ENCODE measurements at regions not wholly inside any gene's neighbourhood (a gene's known extent, or its start where the extent isn't known, plus 50 kb on each side); places are given as distances from the start of the nearest gene placed in this dataset.
"Not testable (repeated sequence)": the region's sequence is repeated elsewhere in the genome, so short reads cannot be mapped to it uniquely, and the experiment has no call there.

- intact Hi-C loops (cut with micrococcal nuclease) = no loop called here
- Mint-ChIP-seq H3K36me3 (ENCODE audit: low read depth) (no peaks in the 10 kb centered on the region), H3K4me3 (no peak overlapping the region), H3K4me1 (ENCODE audit: low read depth) (no peaks in the 10 kb centered on the region), H3K9me3 (peaks cover 25% of the 10 kb centered on the region), H3K27ac (no peak overlapping the region), H3K27me3 (no peaks in the 10 kb centered on the region)
Measured at GRCh38 chr7:46290374-46291049, 369.4 kb upstream of the IGFBP3 start.

GRCh38 chr7:46288861-46289260, 367.8 kb upstream of the IGFBP3 start:
- H3K4me1 Mint-ChIP-seq (ENCODE audit: low read depth) = no peaks in the 10 kb centered on the region
- H3K4me3 Mint-ChIP-seq = no peak overlapping the region
- no peaks in the 10 kb centered on the region for H3K36me3 Mint-ChIP-seq (ENCODE audit: low read depth)
- no peaks in the 10 kb centered on the region for H3K27me3 Mint-ChIP-seq
- intact Hi-C loops (cut with micrococcal nuclease) = no loop called here
- peaks cover 11% of the 10 kb centered on the region for H3K9me3 Mint-ChIP-seq
- H3K27ac Mint-ChIP-seq = no peak overlapping the region

- Mint-ChIP-seq H3K4me3 (no peak overlapping the region), H3K27ac (no peak overlapping the region)
Measured at GRCh38 chr7:46288010-46288409, 366.9 kb upstream of the IGFBP3 start.

GRCh38 chr7:46286957-46287356, 365.9 kb upstream of the IGFBP3 start:
- no peaks in the 10 kb centered on the region for H3K36me3 Mint-ChIP-seq (ENCODE audit: low read depth)

More at GRCh38 chr7:46288010-46288409, 366.9 kb upstream of the IGFBP3 start:
- intact Hi-C loops (cut with micrococcal nuclease) = no loop called here
- Mint-ChIP-seq H3K27me3 (no peaks in the 10 kb centered on the region), H3K4me1 (ENCODE audit: low read depth) (no peaks in the 10 kb centered on the region), H3K9me3 (peaks cover 11% of the 10 kb centered on the region), H3K36me3 (ENCODE audit: low read depth) (no peaks in the 10 kb centered on the region)

GRCh38 chr7:46286356-46286755, 365.3 kb upstream of the IGFBP3 start:
- Mint-ChIP-seq H3K36me3 (ENCODE audit: low read depth) (no peaks in the 10 kb centered on the region), H3K27me3 (no peaks in the 10 kb centered on the region), H3K27ac (no peak overlapping the region), H3K9me3 (peaks cover 11% of the 10 kb centered on the region), H3K4me3 (no peak overlapping the region), H3K4me1 (ENCODE audit: low read depth) (no peaks in the 10 kb centered on the region)
- intact Hi-C loops (cut with micrococcal nuclease) = no loop called here

More at GRCh38 chr7:46286957-46287356, 365.9 kb upstream of the IGFBP3 start:
- Mint-ChIP-seq H3K4me1 (ENCODE audit: low read depth) (no peaks in the 10 kb centered on the region), H3K9me3 (peaks cover 11% of the 10 kb centered on the region), H3K27me3 (no peaks in the 10 kb centered on the region), H3K4me3 (no peak overlapping the region), H3K27ac (no peak overlapping the region)
- intact Hi-C loops (cut with micrococcal nuclease) = no loop called here

- Mint-ChIP-seq H3K27me3 (no peaks in the 10 kb centered on the region), H3K27ac (no peak overlapping the region), H3K9me3 (peaks cover 11% of the 10 kb centered on the region), H3K4me1 (ENCODE audit: low read depth) (no peaks in the 10 kb centered on the region), H3K4me3 (no peak overlapping the region), H3K36me3 (ENCODE audit: low read depth) (no peaks in the 10 kb centered on the region)
- intact Hi-C loops (cut with micrococcal nuclease) = no loop called here
Measured at GRCh38 chr7:46285878-46286277, 364.8 kb upstream of the IGFBP3 start.

- no peak overlapping the region for H3K4me3 Mint-ChIP-seq
- H3K9me3 Mint-ChIP-seq = peaks cover 11% of the 10 kb centered on the region
- no peaks in the 10 kb centered on the region for H3K4me1 Mint-ChIP-seq (ENCODE audit: low read depth)
- H3K36me3 Mint-ChIP-seq (ENCODE audit: low read depth) = no peaks in the 10 kb centered on the region
- H3K27me3 Mint-ChIP-seq = no peaks in the 10 kb centered on the region
- intact Hi-C loops (cut with micrococcal nuclease) = no loop called here
- no peak overlapping the region for H3K27ac Mint-ChIP-seq
Measured at GRCh38 chr7:46283852-46284251, 362.8 kb upstream of the IGFBP3 start.

GRCh38 chr7:46282155-46282554, 361.1 kb upstream of the IGFBP3 start:
- Mint-ChIP-seq H3K27ac (no peak overlapping the region), H3K27me3 (no peaks in the 10 kb centered on the region), H3K36me3 (ENCODE audit: low read depth) (no peaks in the 10 kb centered on the region), H3K9me3 (peaks cover 2% of the 10 kb centered on the region), H3K4me3 (no peak overlapping the region), H3K4me1 (ENCODE audit: low read depth) (no peaks in the 10 kb centered on the region)
- intact Hi-C loops (cut with micrococcal nuclease) = no loop called here

- no peaks in the 10 kb centered on the region for H3K4me1 Mint-ChIP-seq (ENCODE audit: low read depth)
Measured at GRCh38 chr7:46281071-46281470, 360.0 kb upstream of the IGFBP3 start.

GRCh38 chr7:46279290-46279689, 358.2 kb upstream of the IGFBP3 start:
- intact Hi-C loops (cut with micrococcal nuclease) = no loop called here
- Mint-ChIP-seq H3K4me3 (no peak overlapping the region), H3K9me3 (no peaks in the 10 kb centered on the region), H3K4me1 (ENCODE audit: low read depth) (no peaks in the 10 kb centered on the region), H3K27me3 (no peaks in the 10 kb centered on the region), H3K27ac (no peak overlapping the region), H3K36me3 (ENCODE audit: low read depth) (no peaks in the 10 kb centered on the region)

More at GRCh38 chr7:46281071-46281470, 360.0 kb upstream of the IGFBP3 start:
- intact Hi-C loops (cut with micrococcal nuclease) = no loop called here
- no peaks in the 10 kb centered on the region for H3K9me3 Mint-ChIP-seq
- H3K4me3 Mint-ChIP-seq = no peak overlapping the region
- H3K27me3 Mint-ChIP-seq = no peaks in the 10 kb centered on the region
- no peak overlapping the region for H3K27ac Mint-ChIP-seq
- no peaks in the 10 kb centered on the region for H3K36me3 Mint-ChIP-seq (ENCODE audit: low read depth)

GRCh38 chr7:46264646-46265045, 343.6 kb upstream of the IGFBP3 start:
- no peaks in the 10 kb centered on the region for H3K27me3 Mint-ChIP-seq
- H3K4me3 Mint-ChIP-seq = no peak overlapping the region
- H3K27ac Mint-ChIP-seq = no peak overlapping the region

GRCh38 chr7:46261638-46262037, 340.6 kb upstream of the IGFBP3 start:
- H3K27ac Mint-ChIP-seq; H3K4me1 Mint-ChIP-seq (ENCODE audit: low read depth); H3K36me3 Mint-ChIP-seq (ENCODE audit: low read depth); intact Hi-C loops (cut with micrococcal nuclease); H3K4me3 Mint-ChIP-seq; H3K27me3 Mint-ChIP-seq: not testable (repeated sequence)
- peaks cover 53% of the 10 kb centered on the region for H3K9me3 Mint-ChIP-seq

More at GRCh38 chr7:46264646-46265045, 343.6 kb upstream of the IGFBP3 start:
- intact Hi-C loops (cut with micrococcal nuclease) = no loop called here
- no peaks in the 10 kb centered on the region for H3K36me3 Mint-ChIP-seq (ENCODE audit: low read depth)
- H3K9me3 Mint-ChIP-seq = peaks cover 52% of the 10 kb centered on the region
- H3K4me1 Mint-ChIP-seq (ENCODE audit: low read depth) = no peaks in the 10 kb centered on the region

GRCh38 chr7:46259947-46260346, 338.9 kb upstream of the IGFBP3 start:
- H3K4me1 Mint-ChIP-seq (ENCODE audit: low read depth) = no peaks in the 10 kb centered on the region
- H3K27ac Mint-ChIP-seq = no peak overlapping the region
- no peaks in the 10 kb centered on the region for H3K36me3 Mint-ChIP-seq (ENCODE audit: low read depth)
- H3K9me3 Mint-ChIP-seq = peaks cover 39% of the 10 kb centered on the region
- intact Hi-C loops (cut with micrococcal nuclease) = no loop called here
- no peaks in the 10 kb centered on the region for H3K27me3 Mint-ChIP-seq
- H3K4me3 Mint-ChIP-seq = no peak overlapping the region

- intact Hi-C loops (cut with micrococcal nuclease) = no loop called here
- Mint-ChIP-seq H3K9me3 (peaks cover 39% of the 10 kb centered on the region), H3K4me1 (ENCODE audit: low read depth) (no peaks in the 10 kb centered on the region), H3K27ac (no peak overlapping the region), H3K4me3 (no peak overlapping the region), H3K27me3 (no peaks in the 10 kb centered on the region), H3K36me3 (ENCODE audit: low read depth) (no peaks in the 10 kb centered on the region)
Measured at GRCh38 chr7:46257761-46258448, 336.8 kb upstream of the IGFBP3 start.
